CD4-positive, alpha-beta T cell treated with Interleukin-15 for 1 hour (primary cell): ENCODE measurements at regions not wholly inside any gene's neighbourhood (a gene's known extent, or its start where the extent isn't known, plus 50 kb on each side); places are given as distances from the start of the nearest gene placed in this dataset.
"Not testable (repeated sequence)": the region's sequence is repeated elsewhere in the genome, so short reads cannot be mapped to it uniquely, and the experiment has no call there.

Experiments
- DNase-seq: peaks from one replicate; pipeline ENCODE4 v3.0.0-alpha.2; 2020

GRCh38 chr11:116328851-116329250, 443.9 kb downstream of the BUD13 start:
- no peak for DNase-seq

GRCh38 chr11:116328391-116328790, 444.4 kb downstream of the BUD13 start:
- DNase-seq, result no peak

DNA sequence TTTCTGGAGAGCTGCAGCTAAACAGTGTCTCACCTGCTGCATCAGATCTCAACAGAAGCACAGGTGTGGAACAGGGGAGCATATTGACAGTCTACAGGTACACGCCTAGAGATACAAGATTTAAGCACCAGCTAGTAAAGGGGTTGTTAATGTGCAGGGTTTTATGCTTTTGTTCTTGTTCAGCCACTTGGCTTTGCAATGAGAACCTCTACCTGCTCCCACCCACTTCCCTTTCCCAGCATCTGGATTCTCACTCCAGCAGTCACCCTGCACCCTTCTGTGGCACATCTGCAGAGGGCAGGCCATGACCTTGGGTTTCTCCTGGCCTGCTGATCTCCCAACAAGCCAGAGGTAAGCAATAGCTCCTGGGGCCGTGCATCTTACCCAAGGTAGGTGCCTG, 446.6 kb downstream of the BUD13 start:
- no peak for DNase-seq

GRCh38 chr11:116325247-116325646, 447.5 kb downstream of the BUD13 start:
- no peak for DNase-seq

- DNase-seq, result not testable (repeated sequence)
Measured at GRCh38 chr11:116324077-116324476, 448.7 kb downstream of the BUD13 start.

GRCh38 chr11:116317212-116317611, 455.6 kb downstream of the BUD13 start:
- DNase-seq, result no peak

DNA sequence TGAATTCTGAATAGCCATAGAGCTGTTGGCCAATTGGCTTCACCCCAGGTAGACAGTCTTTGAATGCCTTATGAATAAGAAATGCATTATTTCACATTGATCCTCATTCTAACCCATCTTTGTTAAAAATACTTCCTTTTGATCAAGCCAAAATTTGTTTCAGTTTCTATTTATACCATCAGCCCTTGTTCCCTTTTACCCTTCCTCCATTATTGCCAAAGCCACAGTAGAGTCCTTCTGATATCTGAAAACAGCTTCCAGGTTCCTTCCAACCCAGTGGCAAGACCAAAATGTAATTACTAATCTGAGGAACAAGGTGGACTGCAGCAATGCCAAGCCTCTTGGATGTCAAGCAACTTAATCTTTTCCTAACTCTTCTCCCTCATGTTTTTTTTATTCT, 458.8 kb downstream of the BUD13 start:
- no peak for DNase-seq

DNA sequence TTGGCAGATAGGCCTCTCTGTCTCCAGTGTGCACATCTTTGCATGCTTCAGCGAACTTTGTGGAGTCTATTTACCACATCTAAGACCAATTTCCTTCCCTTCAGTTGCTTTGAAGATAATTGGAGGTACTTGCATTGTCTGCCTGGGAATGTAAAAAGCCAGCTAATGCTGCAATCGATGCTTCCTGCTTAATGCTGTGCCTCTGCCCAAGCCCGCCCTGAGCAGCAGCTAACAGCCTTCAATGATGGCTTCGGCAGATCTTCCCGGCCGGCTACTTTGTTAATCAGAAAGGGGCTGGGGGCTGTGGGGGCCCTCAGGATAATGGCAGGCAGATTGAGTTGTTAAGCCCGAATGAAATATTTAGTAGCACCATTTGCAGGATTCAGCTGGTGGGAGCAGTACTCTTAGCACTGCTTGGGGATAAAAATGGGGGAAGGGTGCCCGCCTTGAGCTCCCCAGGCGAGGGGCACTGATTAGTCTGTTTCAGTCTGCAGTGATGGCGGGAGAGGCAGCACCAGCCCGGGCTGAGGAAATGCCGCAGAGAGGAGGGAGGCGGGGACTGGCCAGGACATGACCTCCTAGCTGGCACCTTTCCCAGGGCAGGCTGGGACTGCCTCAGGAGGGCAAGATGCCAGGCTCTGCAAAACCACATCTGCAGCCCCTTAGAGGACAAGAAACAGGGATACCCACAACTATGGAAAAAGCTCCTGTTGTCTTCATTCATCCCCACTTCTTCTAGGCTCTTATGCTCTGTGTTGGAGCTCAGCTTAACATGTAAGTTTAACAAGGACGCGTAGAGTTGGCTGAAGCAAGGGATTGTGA, 460.0 kb downstream of the BUD13 start:
- no peak for DNase-seq

GRCh38 chr11:116311206-116311605, 461.6 kb downstream of the BUD13 start:
- DNase-seq, result no peak

DNA sequence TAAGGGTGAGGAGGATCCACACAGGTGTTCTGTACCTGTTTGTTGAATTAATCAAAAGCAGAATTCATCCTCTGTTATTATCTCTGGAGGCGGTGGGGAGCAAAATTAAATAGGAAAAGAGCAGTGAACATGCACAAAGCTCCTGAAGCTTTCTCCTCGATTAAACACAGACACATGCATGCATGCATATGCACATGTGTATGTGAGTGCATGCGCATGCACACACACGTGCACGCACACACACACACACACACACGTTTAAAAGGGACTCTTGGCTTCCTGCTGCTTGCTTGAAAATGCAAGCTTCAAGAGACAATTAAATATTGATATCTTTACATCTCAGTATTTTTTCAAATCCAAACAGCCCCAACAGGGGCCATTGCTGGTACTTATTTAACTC, 462.1 kb downstream of the BUD13 start:
- DNase-seq, result no peak

DNA sequence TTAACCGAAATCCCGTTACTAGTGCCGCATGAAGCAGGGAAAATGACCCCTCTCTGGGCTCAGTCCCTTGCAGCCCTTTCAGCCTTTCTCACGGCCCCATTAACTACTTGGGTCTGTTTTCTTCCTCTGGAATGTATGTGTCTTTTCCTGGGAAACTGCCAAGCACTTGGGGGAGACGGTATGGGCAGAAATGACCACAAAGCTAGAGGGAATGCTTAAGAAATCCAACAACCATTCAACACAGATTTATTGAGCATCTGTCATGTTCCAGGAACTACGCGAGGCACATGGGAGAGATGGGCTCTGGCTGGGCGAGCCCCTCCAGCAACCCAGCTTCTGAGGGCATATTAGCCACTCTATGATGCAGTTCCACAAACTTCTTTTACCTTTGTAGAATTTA, 462.6 kb downstream of the BUD13 start:
- DNase-seq, result no peak

GRCh38 chr11:116309446-116309845, 463.3 kb downstream of the BUD13 start:
- no peak for DNase-seq

GRCh38 chr11:116302756-116303155, 470.0 kb downstream of the BUD13 start:
- no peak for DNase-seq

DNA sequence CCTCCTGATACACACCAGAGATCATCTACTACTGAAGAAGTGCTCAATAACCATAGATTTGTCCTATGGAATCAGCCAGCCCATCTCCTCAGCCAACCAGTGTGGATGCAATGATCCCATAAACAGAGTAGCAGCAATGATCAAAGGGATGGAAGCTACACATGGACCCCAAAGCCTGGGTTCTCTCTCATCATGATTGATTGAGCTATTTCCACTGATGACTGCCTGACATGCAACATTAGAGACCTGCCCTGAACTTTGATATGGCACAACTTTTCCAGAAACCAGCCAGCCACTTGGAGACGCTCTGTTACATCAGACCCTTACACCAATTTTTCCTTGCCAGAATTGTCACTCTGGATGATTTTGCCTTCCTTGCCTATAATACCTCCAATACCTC, 471.6 kb downstream of the BUD13 start:
- no peak for DNase-seq

GRCh38 chr11:116300232-116300631, 472.6 kb downstream of the BUD13 start:
- DNase-seq, result no peak

DNA sequence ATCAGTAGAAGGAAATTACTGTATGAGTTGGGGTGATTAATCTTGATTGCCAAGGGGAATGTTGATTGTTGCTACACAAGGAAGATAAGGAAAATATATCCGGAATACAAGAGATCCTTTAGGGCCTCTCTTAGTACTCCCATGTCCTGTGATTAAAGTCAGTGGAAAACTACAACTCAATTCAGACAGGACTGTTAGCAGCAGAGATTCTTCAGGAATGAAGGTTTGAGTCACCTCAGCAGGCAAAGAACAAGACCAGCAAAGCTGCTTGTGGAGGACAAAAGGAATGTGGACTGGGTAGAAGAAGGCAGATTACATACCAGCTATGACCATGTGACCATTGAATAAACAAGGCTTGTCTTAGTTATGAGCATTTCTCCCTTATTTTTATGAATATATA, 478.2 kb downstream of the BUD13 start:
- no peak for DNase-seq

DNA sequence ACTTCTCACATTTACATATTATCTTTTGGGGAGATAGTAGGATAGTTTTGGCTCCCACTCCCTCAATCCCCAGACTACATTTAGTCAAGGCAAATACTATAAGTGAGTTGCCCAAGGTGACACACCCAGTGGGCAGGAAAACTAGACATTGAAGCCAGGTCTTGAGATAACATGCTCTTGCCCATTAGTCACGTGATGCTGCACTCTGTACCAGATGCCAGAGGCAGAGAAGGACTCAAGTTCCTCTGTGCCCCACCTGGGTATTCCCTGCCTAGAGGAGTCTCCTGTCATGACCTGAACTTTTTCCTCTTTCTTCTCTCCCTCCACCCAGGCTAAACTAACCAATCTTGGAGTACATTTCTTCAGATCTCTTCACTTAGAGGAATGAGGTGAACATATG, 484.9 kb downstream of the BUD13 start:
- no peak for DNase-seq

GRCh38 chr11:116285026-116285425, 487.8 kb downstream of the BUD13 start:
- no peak for DNase-seq

- no peak for DNase-seq
Measured at GRCh38 chr11:116283300-116283699, 489.5 kb downstream of the BUD13 start.

- DNase-seq, result no peak
Measured at GRCh38 chr11:116282481-116282880, 490.3 kb downstream of the BUD13 start.

- no peak for DNase-seq
Measured at GRCh38 chr11:116281173-116282160, 491.3 kb downstream of the BUD13 start.

- DNase-seq, result no peak
Measured at GRCh38 chr11:116279511-116279910, 493.3 kb downstream of the BUD13 start.

GRCh38 chr11:116278076-116278475, 494.7 kb downstream of the BUD13 start:
- DNase-seq, result no peak
